Smooth muscle cell (in vitro differentiated cells): ENCODE measurements at regions not wholly inside any gene's neighbourhood (a gene's known extent, or its start where the extent isn't known, plus 50 kb on each side); places are given as distances from the start of the nearest gene placed in this dataset.

Experiments
- DNase-seq: peaks from one replicate; lab custom pipeline; 2025; ENCODE audit not compliant: unreplicated experiment; lab: John Stamatoyannopoulos, UW
- H2AFZ ChIP-seq: fragments of 200-600 bp; sonication (generic); 2 replicates; pipeline ENCODE4 v1.6.0; 2016; ENCODE audit warnings: antibody characterized with exemption, low read depth, mild to moderate bottlenecking
- H3F3A ChIP-seq: fragments of 200-600 bp; sonication (generic); 2 replicates; pipeline ENCODE4 v1.6.0; 2017; ENCODE audit warnings: antibody characterized with exemption, low read depth
- H3K27ac ChIP-seq: fragments of 200-600 bp; sonication (generic); 2 replicates; pipeline ENCODE4 v1.5.1; 2016; ENCODE audit warnings: low read depth, mild to moderate bottlenecking
- H3K27me3 ChIP-seq: fragments of 200-600 bp; sonication (generic); 2 replicates; pipeline ENCODE4 v1.6.1; 2016; ENCODE audit warnings: low read depth, mild to moderate bottlenecking
- H3K36me3 ChIP-seq: fragments of 200-600 bp; sonication (generic); 2 replicates; pipeline ENCODE4 v1.5.1; 2016; ENCODE audit warnings: low read depth
- H3K4me1 ChIP-seq: fragments of 200-600 bp; sonication (generic); 2 replicates; pipeline ENCODE4 v1.5.1; 2016; ENCODE audit warnings: low read depth
- H3K4me2 ChIP-seq: fragments of 200-600 bp; sonication (generic); 2 replicates; pipeline ENCODE4 v1.6.0; 2016; ENCODE audit warnings: mild to moderate bottlenecking
- H3K4me3 ChIP-seq: fragments of 200-600 bp; sonication (generic); 2 replicates; pipeline ENCODE4 v1.5.1; 2016; ENCODE audit warnings: mild to moderate bottlenecking
- H3K79me2 ChIP-seq: fragments of 200-600 bp; sonication (generic); 2 replicates; pipeline ENCODE4 v1.6.0; 2016; ENCODE audit warnings: low read depth, mild to moderate bottlenecking
- H3K9ac ChIP-seq: fragments of 200-600 bp; sonication (generic); 2 replicates; pipeline ENCODE4 v1.6.0; 2016; ENCODE audit warnings: low read depth
- H3K9me3 ChIP-seq: fragments of 200-600 bp; sonication (generic); replicated peaks from 2 replicates; pipeline ENCODE4 v1.5.1; 2016; ENCODE audit warnings: low read depth
- H4K20me1 ChIP-seq: fragments of 200-600 bp; sonication (generic); 2 replicates; pipeline ENCODE4 v1.6.0; 2016; ENCODE audit warnings: low read depth
- CTCF ChIP-seq: fragments of 200-600 bp; sonication (generic); IDR thresholded peaks from 2 replicates; pipeline ENCODE4 v1.5.1; 2017; ENCODE audit warnings: borderline replicate concordance, mild to moderate bottlenecking, antibody characterized with exemption; ENCODE audit not compliant: insufficient read depth, poor library complexity, severe bottlenecking
- WGBS: methylation state at CpG from one replicate; pipeline ENCODE4 v1.1.7; 2016; ENCODE audit warnings: low lambda C conversion rate; 5-methylcytosine and 5-hydroxymethylcytosine counted together

GRCh38 chr9:696332-697323 lies 144.9 kb upstream of the DMRT1 start:
- H2AFZ ChIP-seq: peak overlapping the region; percentile 6
- H3K36me3 ChIP-seq: no peaks in the 10 kb centered on the region
- no peaks in the 10 kb centered on the region for H3K27me3 ChIP-seq
- no peak for DNase-seq
- peaks cover 45% of the 10 kb centered on the region for H3K4me1 ChIP-seq
- H3K79me2 ChIP-seq: no peaks in the 10 kb centered on the region
- peak overlapping the region; percentile 76 for H3K9ac ChIP-seq
- peak overlapping the region; percentile 73 for H3K4me2 ChIP-seq
- H4K20me1 ChIP-seq: no peaks in the 10 kb centered on the region
- no peaks in the 10 kb centered on the region for H3K9me3 ChIP-seq
- WGBS: 45% methylated on average over 9 of the region's 9 CpGs
- no peak overlapping the region for H3K4me3 ChIP-seq
- TF ChIP-seq CTCF: peak; percentile 24
- peak overlapping the region; percentile 95 for H3K27ac ChIP-seq
- H3F3A ChIP-seq: peaks cover 29% of the 10 kb centered on the region

GRCh38 chr9:698276-698675 lies 143.2 kb upstream of the DMRT1 start:
- H3K4me2 ChIP-seq: peak overlapping the region; percentile 57
- peak overlapping the region; percentile 29 for H3K9ac ChIP-seq
- 42% methylated on average over 5 of the region's 5 CpGs for WGBS
- H3K9me3 ChIP-seq: no peaks in the 10 kb centered on the region
- peaks cover 34% of the 10 kb centered on the region for H3K4me1 ChIP-seq
- no peak for DNase-seq
- H3F3A ChIP-seq: peaks cover 28% of the 10 kb centered on the region
- H3K27ac ChIP-seq: peak overlapping the region; percentile 95
- no peak for TF ChIP-seq CTCF
- H3K36me3 ChIP-seq: no peaks in the 10 kb centered on the region
- no peaks in the 10 kb centered on the region for H3K79me2 ChIP-seq
- H2AFZ ChIP-seq: no peak overlapping the region
- no peaks in the 10 kb centered on the region for H4K20me1 ChIP-seq
- no peaks in the 10 kb centered on the region for H3K27me3 ChIP-seq
- H3K4me3 ChIP-seq: no peak overlapping the region

- Histone ChIP-seq H3K36me3 (no peaks in the 10 kb centered on the region), H3K27ac (peak overlapping the region; percentile 95), H3K27me3 (no peaks in the 10 kb centered on the region), H3K79me2 (no peaks in the 10 kb centered on the region), H3F3A (peaks cover 23% of the 10 kb centered on the region), H2AFZ (no peak overlapping the region), H4K20me1 (no peaks in the 10 kb centered on the region), H3K4me1 (peaks cover 27% of the 10 kb centered on the region), H3K9me3 (no peaks in the 10 kb centered on the region), H3K4me2 (no peak overlapping the region), H3K4me3 (no peak overlapping the region), H3K9ac (no peak overlapping the region)
- no peak for DNase-seq
- 53% methylated on average over 6 of the region's 6 CpGs for WGBS
- TF ChIP-seq CTCF: no peak
Observed at GRCh38 chr9:698954-699353, 142.5 kb upstream of the DMRT1 start.
